Neural cell (in vitro differentiated cells): ENCODE measurements at regions not wholly inside any gene's neighbourhood (a gene's known extent, or its start where the extent isn't known, plus 50 kb on each side); places are given as distances from the start of the nearest gene placed in this dataset.

ENCODE experiments used
- H2AFZ ChIP-seq: fragments of 200-600, 300-800 bp; sonication (generic), shearing (Covaris generic); 2 replicates; pipeline ENCODE4 v1.6.0; 2014; ENCODE audit warnings: low read depth, mild to moderate bottlenecking, antibody characterized with exemption, low read length, moderate library complexity
- H3F3A ChIP-seq: fragments of 200-600 bp; shearing (Covaris generic); 2 replicates; pipeline ENCODE4 v1.6.1; 2016; ENCODE audit warnings: mild to moderate bottlenecking, moderate library complexity, mixed read lengths, antibody characterized with exemption, low read length; ENCODE audit not compliant: insufficient read depth, poor library complexity, severe bottlenecking
- H3K27ac ChIP-seq: fragments of 200-600, 300-800 bp; sonication (generic), shearing (Covaris generic); 2 replicates; pipeline ENCODE4 v1.5.1; 2014; ENCODE audit warnings: mild to moderate bottlenecking, low read length, moderate library complexity
- H3K27me3 ChIP-seq: fragments of 300-800, 200-600 bp; sonication (generic), shearing (Covaris generic); 2 replicates; pipeline ENCODE4 v1.6.0; 2014; ENCODE audit warnings: mild to moderate bottlenecking, low read depth, low read length, moderate library complexity; ENCODE audit not compliant: insufficient read depth
- H3K36me3 ChIP-seq: fragments of 300-800, 200-600 bp; sonication (generic), shearing (Covaris generic); 2 replicates; pipeline ENCODE4 v1.5.1; 2014; ENCODE audit warnings: mild to moderate bottlenecking, antibody characterized with exemption, low read length, moderate library complexity; ENCODE audit not compliant: insufficient read depth
- H3K4me2 ChIP-seq: fragments of 300-800, 200-600 bp; sonication (generic), shearing (Covaris generic); 2 replicates; pipeline ENCODE4 v1.6.0; 2014; ENCODE audit warnings: mild to moderate bottlenecking, low read length
- H3K4me3 ChIP-seq: fragments of 300-800, 200-600 bp; sonication (generic), shearing (Covaris generic); 2 replicates; pipeline ENCODE4 v1.5.1; 2014; ENCODE audit warnings: mild to moderate bottlenecking, low read length, moderate library complexity
- H3K79me2 ChIP-seq: fragments of 200-600 bp; shearing (Covaris generic); replicated peaks from 2 replicates; pipeline ENCODE4 v1.6.0; 2014; ENCODE audit warnings: mild to moderate bottlenecking, low read length, moderate library complexity; ENCODE audit not compliant: insufficient read depth
- H3K9ac ChIP-seq: fragments of 300-800, 200-600 bp; sonication (generic), shearing (Covaris generic); 2 replicates; pipeline ENCODE4 v1.6.1; 2016; ENCODE audit warnings: mild to moderate bottlenecking, low read length, mixed read lengths
- H3K9me2 ChIP-seq: fragments of 200-600 bp; shearing (Covaris generic); 2 replicates; pipeline ENCODE4 v1.6.1; 2016; ENCODE audit warnings: mild to moderate bottlenecking, low read length, mixed read lengths; ENCODE audit not compliant: insufficient read depth
- H3K9me3 ChIP-seq: fragments of 200-600, 300-800 bp; sonication (generic), shearing (Covaris generic); 2 replicates; pipeline ENCODE4 v1.6.1; 2016; ENCODE audit warnings: mild to moderate bottlenecking, mixed run types, low read length, moderate library complexity, mixed read lengths
- H4K20me1 ChIP-seq: fragments of 200-600 bp; shearing (Covaris generic); 2 replicates; pipeline ENCODE4 v1.6.1; 2016; ENCODE audit warnings: mild to moderate bottlenecking, mixed run types; ENCODE audit not compliant: insufficient read depth
- CTCF ChIP-seq: fragments of 450-650 bp; IDR thresholded peaks from 2 replicates; pipeline ENCODE4 v1.5.1; 2014; ENCODE audit warnings: antibody characterized with exemption, mild to moderate bottlenecking, moderate library complexity; ENCODE audit not compliant: poor library complexity, severe bottlenecking
- EP300 ChIP-seq: fragments of 450-650 bp; conservative IDR thresholded peaks from 2 replicates; pipeline ENCODE4 v1.6.1; 2014; ENCODE audit warnings: antibody characterized with exemption, mild to moderate bottlenecking, moderate library complexity; ENCODE audit not compliant: poor library complexity, severe bottlenecking
- EZH2 ChIP-seq: fragments of 200-600, 300-800 bp; shearing (Covaris generic), sonication (generic); IDR thresholded peaks from 2 replicates; pipeline ENCODE4 v1.6.1; 2014; ENCODE audit warnings: antibody characterized with exemption, low read length, borderline replicate concordance, mild to moderate bottlenecking; ENCODE audit not compliant: insufficient read depth, poor library complexity, severe bottlenecking
- MXI1 ChIP-seq: fragments of 450-650 bp; conservative IDR thresholded peaks from 2 replicates; pipeline ENCODE4 v1.6.1; 2014; ENCODE audit warnings: antibody characterized with exemption, mild to moderate bottlenecking; ENCODE audit not compliant: poor library complexity, severe bottlenecking
- POLR2AphosphoS5 ChIP-seq: IDR thresholded peaks from 2 replicates; pipeline ENCODE4 v1.6.1; 2012
- RAD21 ChIP-seq: fragments of 450-650 bp; conservative IDR thresholded peaks from 2 replicates; pipeline ENCODE4 v1.6.1; 2014; ENCODE audit warnings: antibody characterized with exemption, mild to moderate bottlenecking, moderate library complexity
- REST ChIP-seq: IDR thresholded peaks from 2 replicates; pipeline ENCODE4 v1.6.1; 2012; ENCODE audit warnings: borderline replicate concordance
- SMC3 ChIP-seq: fragments of 450-650 bp; conservative IDR thresholded peaks from 2 replicates; pipeline ENCODE4 v1.6.1; 2014; ENCODE audit warnings: antibody characterized with exemption, mild to moderate bottlenecking, moderate library complexity; ENCODE audit not compliant: poor library complexity
- TAF1 ChIP-seq: IDR thresholded peaks from 2 replicates; pipeline ENCODE4 v1.6.1; 2012; ENCODE audit warnings: low read depth

DNA sequence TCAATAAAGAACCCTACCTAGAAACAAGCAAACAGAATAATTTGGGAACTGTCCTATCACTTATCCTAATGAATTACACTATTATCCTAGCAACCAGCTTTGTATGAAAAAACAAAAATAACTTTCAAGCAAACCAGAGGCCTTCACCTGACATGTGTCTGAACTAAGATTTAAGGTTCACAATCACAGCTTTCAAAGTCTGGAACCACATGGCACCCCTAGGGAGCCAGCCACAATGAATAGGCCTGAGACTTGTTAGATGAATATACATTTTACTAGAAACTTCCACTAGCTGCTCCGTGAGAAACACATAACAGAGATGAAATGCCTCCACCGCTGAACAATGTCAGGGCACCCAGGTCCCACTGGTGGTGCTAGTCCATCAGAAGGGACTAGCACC is 65.8 kb upstream of the CYP2D6 start:
- Histone ChIP-seq H3K4me3 (no peak overlapping the region), H3K79me2 (peaks cover 82% of the 10 kb centered on the region), H3F3A (no peaks in the 10 kb centered on the region), H3K9me3 (no peaks in the 10 kb centered on the region), H4K20me1 (peaks cover 30% of the 10 kb centered on the region), H3K27me3 (no peaks in the 10 kb centered on the region), H3K27ac (no peak overlapping the region), H3K36me3 (no peaks in the 10 kb centered on the region), H3K4me2 (no peak overlapping the region), H2AFZ (no peak overlapping the region), H3K9ac (no peak overlapping the region), H3K9me2 (no peaks in the 10 kb centered on the region)
- TF ChIP-seq RAD21 (no peak), CTCF (no peak)

GRCh38 chr22:42194953-42195352 is 64.3 kb upstream of the CYP2D6 start:
- H3F3A ChIP-seq, result no peaks in the 10 kb centered on the region
- H3K36me3 ChIP-seq, result no peaks in the 10 kb centered on the region
- no peak overlapping the region for H2AFZ ChIP-seq
- no peaks in the 10 kb centered on the region for H3K9me3 ChIP-seq
- no peaks in the 10 kb centered on the region for H3K27me3 ChIP-seq
- no peak overlapping the region for H3K9ac ChIP-seq
- H3K79me2 ChIP-seq, result peaks cover 70% of the 10 kb centered on the region
- H3K27ac ChIP-seq, result no peak overlapping the region
- no peaks in the 10 kb centered on the region for H3K9me2 ChIP-seq
- H3K4me2 ChIP-seq, result no peak overlapping the region
- H3K4me3 ChIP-seq, result no peak overlapping the region
- no peak for TF ChIP-seq EP300
- TF ChIP-seq CTCF, result no peak
- TF ChIP-seq REST, result no peak
- no peak for TF ChIP-seq EZH2
- no peak for TF ChIP-seq SMC3
- TF ChIP-seq MXI1, result no peak
- TF ChIP-seq RAD21, result no peak
- TF ChIP-seq TAF1, result no peak
- TF ChIP-seq POLR2AphosphoS5, result no peak
- peaks cover 36% of the 10 kb centered on the region for H4K20me1 ChIP-seq
